GM12878 (cell line): ENCODE measurements at regions not wholly inside any gene's neighbourhood (a gene's known extent, or its start where the extent isn't known, plus 50 kb on each side); places are given as distances from the start of the nearest gene placed in this dataset.

Experiments used
- ATAC-seq: fragments of 200-7000 bp; cut with Tn5 transposase; 3 replicates; pipeline ENCODE4 v1.9.1; 2020; ENCODE audit warnings: mild to moderate bottlenecking, moderate library complexity
- BruUV-seq: library from RNA; stranded (reverse); fragments of 400-500 nt; replicated peaks from 2 replicates; lab custom pipeline; 2021; lab: Mats Ljungman, UMichigan
- CTCF ChIA-PET: fragments of 300-600 bp; sonication (Branson Sonifier 250); formaldehyde crosslinking; extraction: SDS; loops from one replicate; lab custom pipeline; 2021; ENCODE audit warnings: inconsistent platforms; lab: Yijun Ruan, JAX
- POLR2A ChIA-PET: fragments of 350-600 bp; formaldehyde crosslinking; extraction: SDS; loops from one replicate; lab custom pipeline; 2021; ENCODE audit warnings: inconsistent platforms; lab: Charles Lee
- RAD21 ChIA-PET: fragments of 300-600 bp; sonication (Branson Sonifier 250); formaldehyde crosslinking; loops from one replicate; lab custom pipeline; 2023; ENCODE audit warnings: antibody characterized with exemption; ENCODE audit not compliant: unreplicated experiment; lab: Charles Lee
- SMC1A ChIA-PET: fragments of 300-600 bp; sonication (Branson Sonifier 250); formaldehyde crosslinking; loops from one replicate; lab custom pipeline; 2023; ENCODE audit not compliant: unreplicated experiment, uncharacterized antibody; lab: Charles Lee
- DNase-seq: peaks from one replicate; pipeline ENCODE4 v3.0.0-alpha.2; 2011; ENCODE audit warnings: low read depth, low spot score
- FAIRE-seq: peaks from 3 replicates; lab custom pipeline; 2011; peaks lifted over from hg19 to GRCh38; lab: Jason Lieb, UNC
- H2AFZ ChIP-seq: 2 replicates; pipeline ENCODE4 v1.6.0; 2011; ENCODE audit warnings: low read depth, low read length, control low read depth; ENCODE audit not compliant: control insufficient read depth
- H3K27ac ChIP-seq: 2 replicates; pipeline ENCODE4 v1.5.1; 2011; ENCODE audit warnings: control low read depth; ENCODE audit not compliant: control insufficient read depth, insufficient read depth
- H3K27me3 ChIP-seq, 2 experiments: replicated peaks in 1 of 2; 2 replicates each; pipeline versions ENCODE4 v1.6.0 to v1.6.1; 2011; ENCODE audit warnings: low read length in 1 of 2; ENCODE audit not compliant: control insufficient read depth in 2 of 2, insufficient read depth in 2 of 2
- H3K36me3 ChIP-seq, 2 experiments: 2 replicates each; pipeline ENCODE4 v1.5.1; 2011; ENCODE audit warnings: low read length in 1 of 2; ENCODE audit not compliant: control insufficient read depth in 2 of 2, insufficient read depth in 2 of 2
- H3K4me1 ChIP-seq: 2 replicates; pipeline ENCODE4 v1.6.1; 2011; ENCODE audit warnings: mild to moderate bottlenecking, low read length, moderate library complexity, mixed read lengths; ENCODE audit not compliant: control insufficient read depth, insufficient read depth
- H3K4me2 ChIP-seq: 2 replicates; pipeline ENCODE4 v1.6.0; 2011; ENCODE audit warnings: control low read depth; ENCODE audit not compliant: control insufficient read depth, insufficient read depth
- H3K4me3 ChIP-seq: fragments of 200-600 bp; sonication (generic); 2 replicates; pipeline ENCODE4 v1.5.1; 2016
- H3K79me2 ChIP-seq: 2 replicates; pipeline ENCODE4 v1.6.0; 2011; ENCODE audit warnings: low read length; ENCODE audit not compliant: control insufficient read depth, insufficient read depth
- H3K9ac ChIP-seq: 2 replicates; pipeline ENCODE4 v1.8.0; 2011; ENCODE audit warnings: low read length, control low read depth, mixed read lengths; ENCODE audit not compliant: control insufficient read depth, insufficient read depth
- H3K9me3 ChIP-seq: replicated peaks from 3 replicates; pipeline ENCODE4 v1.5.1; 2011; ENCODE audit warnings: mild to moderate bottlenecking, low read length; ENCODE audit not compliant: control insufficient read depth, insufficient read depth
- H4K20me1 ChIP-seq: 2 replicates; pipeline ENCODE4 v1.6.0; 2011; ENCODE audit not compliant: control insufficient read depth, insufficient read depth
- CREM ChIP-seq: IDR thresholded peaks from 2 replicates; pipeline ENCODE4 v1.6.1; 2014; ENCODE audit warnings: antibody characterized with exemption, low read depth
- CTCF ChIP-seq, 3 experiments: IDR thresholded peaks in 2 of 3; conservative IDR thresholded peaks in 1 of 3; 2 replicates each; pipeline ENCODE4 v1.5.1; 2011; ENCODE audit warnings: low read depth in 3 of 3, low read length in 3 of 3, mild to moderate bottlenecking in 3 of 3, control low read depth in 2 of 3, moderate library complexity in 2 of 3, inconsistent platforms in 1 of 3, mixed read lengths in 1 of 3; ENCODE audit not compliant: control insufficient read depth in 2 of 3, insufficient read depth in 1 of 3; ENCODE audit errors: extremely low read depth in 1 of 3
- NR2C1 ChIP-seq: fragments of 450-650 bp; IDR thresholded peaks from 2 replicates; pipeline ENCODE4 v1.6.1; 2017; ENCODE audit warnings: antibody characterized with exemption, mild to moderate bottlenecking, moderate library complexity
- SMARCA5 ChIP-seq: fragments of 450-650 bp; IDR thresholded peaks from 2 replicates; pipeline ENCODE4 v1.6.1; 2017; ENCODE audit warnings: mild to moderate bottlenecking
- SREBF1 ChIP-seq: IDR thresholded peaks from 2 replicates; pipeline ENCODE4 v1.6.1; 2012; ENCODE audit warnings: mild to moderate bottlenecking, low read length
- TBL1XR1 ChIP-seq: IDR thresholded peaks from 2 replicates; pipeline ENCODE4 v1.6.1; 2012; ENCODE audit warnings: low read depth, low read length, improper control_type of control experiment
- WGBS: methylation state at CpG from one replicate; pipeline ENCODE4 v1.1.6; 2016; ENCODE audit warnings: low lambda C conversion rate; ENCODE audit not compliant: insufficient replicate concordance, insufficient coverage; ENCODE audit errors: missing lambda C conversion rate; 5-methylcytosine and 5-hydroxymethylcytosine counted together
- in situ Hi-C: fragments of 300-500 bp; cut with MboI; formaldehyde crosslinking; loops from 9 replicates; pipeline ENCODE4 v1.14.3; 2018; ENCODE audit warnings: mixed read lengths
- intact Hi-C: fragments of 100-400 bp; cut with micrococcal nuclease; formaldehyde crosslinking; loops from one replicate; pipeline ENCODE4 v1.14.2; 2022; ENCODE audit not compliant: unreplicated experiment
- TF ChIP-seq, protein P1 (sequence below): fragments of 450-650 bp; IDR thresholded peaks from 2 replicates; pipeline ENCODE4 v1.6.1; 2016; ENCODE audit warnings: mild to moderate bottlenecking

- ChIA-PET SMC1A (interaction anchor here (0.7 to 0.8 kb wide), 2 partner anchors 51 to 127 kb away, joined by 3 to 4 read pairs; no protein-coding TSS in a partner anchor), RAD21 (interaction anchor here (2.1 kb wide), 1 partner anchor 125 kb away, joined by 7 read pairs; no protein-coding TSS in a partner anchor), POLR2A (no interaction called here), CTCF (interaction anchor here (0.7 to 3.5 kb wide), 2 partner anchors 125 to 285 kb away, joined by 3 to 13 read pairs; no protein-coding TSS in a partner anchor)
- peak; percentile 90 for ATAC-seq
- Histone ChIP-seq H3K79me2 (no peaks in the 10 kb centered on the region), H4K20me1 (no peaks in the 10 kb centered on the region), H3K27ac (no peak overlapping the region), H3K4me1 (no peaks in the 10 kb centered on the region), H3K4me2 (no peak overlapping the region), H3K27me3 (no peaks in the 10 kb centered on the region), H3K4me3 (no peak overlapping the region), H2AFZ (no peak overlapping the region), H3K9ac (no peak overlapping the region), H3K9me3 (no peaks in the 10 kb centered on the region), H3K36me3 (no peaks in the 10 kb centered on the region)
- no peak for FAIRE-seq
- intact Hi-C loops (no loop called here), in situ Hi-C loops (no loop called here)
- DNase-seq = no peak
- no TSS peak for BruUV-seq
- TF ChIP-seq CTCF (IDR thresholded peaks at IDR 0.05 in 2 of 3, conservative IDR thresholded peaks at IDR 0.05 in 1 of 3; ENCODE audit: control insufficient read depth in 2 of 3, extremely low read depth in 1 of 3, insufficient read depth in 1 of 3, low read depth in 3 of 3, low read length in 3 of 3) (peak in 1 of 3 experiments; percentile 6; a peak in 1 of 6 replicates), TBL1XR1 (no peak)
- WGBS = 40% methylated on average over 7 of the region's 7 CpGs
These were observed 62.2 kb upstream of the PDE10A start for GRCh38 chr6:165725201-165725600.

GRCh38 chr6:165723326-165723725 lies 60.3 kb upstream of the PDE10A start:
- no TSS peak for BruUV-seq

More at GRCh38 chr6:165723326-165723725, 60.3 kb upstream of the PDE10A start:
- Histone ChIP-seq H3K9me3 (no peaks in the 10 kb centered on the region), H3K4me1 (no peaks in the 10 kb centered on the region), H4K20me1 (no peaks in the 10 kb centered on the region), H3K79me2 (no peaks in the 10 kb centered on the region), H3K27me3 (no peaks in the 10 kb centered on the region), H3K36me3 (no peaks in the 10 kb centered on the region), H3K4me3 (no peak overlapping the region), H2AFZ (no peak overlapping the region), H3K9ac (no peak overlapping the region), H3K27ac (no peak overlapping the region), H3K4me2 (no peak overlapping the region)
- intact Hi-C loops (loop anchor here (5.0 kb wide), 1 partner anchor 281 kb away; no protein-coding TSS in a partner anchor), in situ Hi-C loops (no loop called here)
- DNase-seq (no peak), ATAC-seq (no peak), FAIRE-seq (no peak)
- RAD21 ChIA-PET = no interaction called here
- SMC1A ChIA-PET = interaction anchor here (0.7 kb wide), 1 partner anchor 210 kb away, joined by 3 read pairs; no protein-coding TSS in a partner anchor
- 30% methylated on average over 9 of the region's 9 CpGs for WGBS
- TF ChIP-seq SMARCA5 (no peak), CREM (no peak), NR2C1 (no peak), SREBF1 (no peak)
- TF ChIP-seq, protein P1, sequence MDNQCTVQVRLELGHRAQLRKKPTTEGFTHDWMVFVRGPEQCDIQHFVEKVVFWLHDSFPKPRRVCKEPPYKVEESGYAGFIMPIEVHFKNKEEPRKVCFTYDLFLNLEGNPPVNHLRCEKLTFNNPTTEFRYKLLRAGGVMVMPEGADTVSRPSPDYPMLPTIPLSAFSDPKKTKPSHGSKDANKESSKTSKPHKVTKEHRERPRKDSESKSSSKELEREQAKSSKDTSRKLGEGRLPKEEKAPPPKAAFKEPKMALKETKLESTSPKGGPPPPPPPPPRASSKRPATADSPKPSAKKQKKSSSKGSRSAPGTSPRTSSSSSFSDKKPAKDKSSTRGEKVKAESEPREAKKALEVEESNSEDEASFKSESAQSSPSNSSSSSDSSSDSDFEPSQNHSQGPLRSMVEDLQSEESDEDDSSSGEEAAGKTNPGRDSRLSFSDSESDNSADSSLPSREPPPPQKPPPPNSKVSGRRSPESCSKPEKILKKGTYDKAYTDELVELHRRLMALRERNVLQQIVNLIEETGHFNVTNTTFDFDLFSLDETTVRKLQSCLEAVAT = no peak
- CTCF ChIA-PET = no interaction called here
- POLR2A ChIA-PET = interaction anchor here (0.7 kb wide), 1 partner anchor 11 kb away, joined by 3 read pairs; no protein-coding TSS in a partner anchor
